Fibroblast of villous mesenchyme (primary cell): ENCODE measurements at regions not wholly inside any gene's neighbourhood (a gene's known extent, or its start where the extent isn't known, plus 50 kb on each side); places are given as distances from the start of the nearest gene placed in this dataset.

Experiments
- DNase-seq: peaks from one replicate; pipeline ENCODE4 v3.0.0-alpha.2; 2010; ENCODE audit warnings: low read depth
- H3K4me3 ChIP-seq: 2 replicates; pipeline ENCODE4 v1.5.1; 2011; ENCODE audit warnings: low read depth, mild to moderate bottlenecking, low read length
- CTCF ChIP-seq: IDR thresholded peaks from 2 replicates; pipeline ENCODE4 v1.5.1; 2012; ENCODE audit warnings: low read depth, mild to moderate bottlenecking, low read length; ENCODE audit not compliant: insufficient read depth

- TF ChIP-seq CTCF = no peak
- no peak overlapping the region for H3K4me3 ChIP-seq
- no peak for DNase-seq
Observed at GRCh38 chr14:100673085-100673806, 53.4 kb upstream of the DLK1 start.

GRCh38 chr14:100673807-100674154 is 52.9 kb upstream of the DLK1 start:
- no peak for TF ChIP-seq CTCF
- H3K4me3 ChIP-seq = no peak overlapping the region
- DNase-seq = no peak

GRCh38 chr14:100674428-100674827 is 52.3 kb upstream of the DLK1 start:
- H3K4me3 ChIP-seq = no peak overlapping the region
- no peak for TF ChIP-seq CTCF
- no peak for DNase-seq

GRCh38 chr14:100674897-100675619 is 51.6 kb upstream of the DLK1 start:
- no peak overlapping the region for H3K4me3 ChIP-seq
- TF ChIP-seq CTCF = no peak
- DNase-seq = no peak

- no peak for DNase-seq
- no peak overlapping the region for H3K4me3 ChIP-seq
- no peak for TF ChIP-seq CTCF
Observed at GRCh38 chr14:100675699-100676684, 50.7 kb upstream of the DLK1 start.
